MM.1S (cell line): ENCODE measurements at regions not wholly inside any gene's neighbourhood (a gene's known extent, or its start where the extent isn't known, plus 50 kb on each side); places are given as distances from the start of the nearest gene placed in this dataset.

Experiments used
- DNase-seq: peaks from one replicate; pipeline ENCODE4 v3.0.0-alpha.2; 2015
- H2AFZ ChIP-seq: fragments of 300-600 bp; sonication (generic); 2 replicates; pipeline ENCODE4 v1.6.0; 2016; ENCODE audit warnings: antibody characterized with exemption, low read length
- H3F3A ChIP-seq: fragments of 300-600 bp; sonication (generic); 2 replicates; pipeline ENCODE4 v1.6.1; 2016; ENCODE audit warnings: mild to moderate bottlenecking, antibody characterized with exemption, low read length, moderate library complexity, mixed read lengths; ENCODE audit not compliant: insufficient read depth
- H3K27ac ChIP-seq: fragments of 300-600 bp; sonication (generic); 2 replicates; pipeline ENCODE4 v1.5.1; 2016; ENCODE audit warnings: mild to moderate bottlenecking, low read length
- H3K27me3 ChIP-seq: fragments of 300-600 bp; sonication (generic); replicated peaks from 2 replicates; pipeline ENCODE4 v1.6.0; 2016; ENCODE audit warnings: low read length; ENCODE audit not compliant: insufficient read depth
- H3K36me3 ChIP-seq: fragments of 300-600 bp; sonication (generic); replicated peaks from 2 replicates; pipeline ENCODE4 v1.6.1; 2016; ENCODE audit warnings: mild to moderate bottlenecking, low read length, mixed read lengths; ENCODE audit not compliant: insufficient read depth
- H3K4me1 ChIP-seq: fragments of 300-600 bp; sonication (generic); 2 replicates; pipeline ENCODE4 v1.6.1; 2016; ENCODE audit warnings: low read length, mixed read lengths
- H3K4me2 ChIP-seq: fragments of 300-600 bp; sonication (generic); 2 replicates; pipeline ENCODE4 v1.6.0; 2016; ENCODE audit warnings: low read depth, low read length
- H3K4me3 ChIP-seq: fragments of 300-600 bp; sonication (generic); 2 replicates; pipeline ENCODE4 v1.5.1; 2016; ENCODE audit warnings: low read length, mixed read lengths
- H3K79me2 ChIP-seq: fragments of 300-600 bp; sonication (generic); 2 replicates; pipeline ENCODE4 v1.6.1; 2016; ENCODE audit warnings: mixed run types, low read length, mixed read lengths
- H3K9ac ChIP-seq: fragments of 300-600 bp; sonication (generic); 2 replicates; pipeline ENCODE4 v1.6.1; 2016; ENCODE audit warnings: low read length, mixed read lengths
- H3K9me2 ChIP-seq: fragments of 300-600 bp; sonication (generic); replicated peaks from 2 replicates; pipeline ENCODE4 v1.6.1; 2016; ENCODE audit warnings: mild to moderate bottlenecking, low read length, mixed read lengths; ENCODE audit not compliant: insufficient read depth
- H3K9me3 ChIP-seq: fragments of 300-600 bp; sonication (generic); replicated peaks from 2 replicates; pipeline ENCODE4 v1.6.1; 2016; ENCODE audit warnings: mild to moderate bottlenecking, low read length, mixed read lengths; ENCODE audit not compliant: insufficient read depth
- H4K20me1 ChIP-seq: fragments of 300-600 bp; sonication (generic); 2 replicates; pipeline ENCODE4 v1.6.1; 2016; ENCODE audit warnings: mild to moderate bottlenecking, low read length, moderate library complexity, mixed read lengths; ENCODE audit not compliant: insufficient read depth
- CTCF ChIP-seq: fragments of 300-600 bp; sonication (generic); IDR thresholded peaks from 2 replicates; pipeline ENCODE4 v1.5.1; 2016; ENCODE audit warnings: antibody characterized with exemption, low read length, mixed read lengths
- EZH2 ChIP-seq: fragments of 300-600 bp; sonication (generic); optimal IDR thresholded peaks from 2 replicates; pipeline ENCODE3; 2017; ENCODE audit warnings: low read depth, mild to moderate bottlenecking, antibody characterized with exemption, low read length, mixed read lengths
- EZH2phosphoT487 ChIP-seq: fragments of 300-600 bp; sonication (generic); IDR thresholded peaks from 2 replicates; pipeline ENCODE4 v1.6.1; 2018; ENCODE audit warnings: antibody characterized with exemption, low read length

- no peak overlapping the region for H2AFZ ChIP-seq
- no peaks in the 10 kb centered on the region for H3K4me1 ChIP-seq
- DNase-seq = no peak
- no peak overlapping the region for H3K27ac ChIP-seq
- H3K36me3 ChIP-seq = no peaks in the 10 kb centered on the region
- TF ChIP-seq CTCF = no peak
- TF ChIP-seq EZH2 = no peak
- TF ChIP-seq EZH2phosphoT487 = no peak
- H3K9me3 ChIP-seq = no peaks in the 10 kb centered on the region
- no peaks in the 10 kb centered on the region for H3K27me3 ChIP-seq
- H3F3A ChIP-seq = no peaks in the 10 kb centered on the region
- no peak overlapping the region for H3K4me2 ChIP-seq
- no peaks in the 10 kb centered on the region for H3K9me2 ChIP-seq
- no peaks in the 10 kb centered on the region for H3K79me2 ChIP-seq
- no peak overlapping the region for H3K4me3 ChIP-seq
- no peaks in the 10 kb centered on the region for H4K20me1 ChIP-seq
- no peak overlapping the region for H3K9ac ChIP-seq
Observed at GRCh38 chr5:171523781-171524180, 104.3 kb downstream of the FGF18 start.

GRCh38 chr5:171524466-171524865, 105.0 kb downstream of the FGF18 start:
- Histone ChIP-seq H3K4me1 (no peaks in the 10 kb centered on the region), H4K20me1 (no peaks in the 10 kb centered on the region), H3F3A (no peaks in the 10 kb centered on the region), H3K36me3 (no peaks in the 10 kb centered on the region), H3K27ac (no peak overlapping the region), H2AFZ (no peak overlapping the region), H3K27me3 (no peaks in the 10 kb centered on the region), H3K9me2 (no peaks in the 10 kb centered on the region), H3K79me2 (no peaks in the 10 kb centered on the region), H3K4me3 (no peak overlapping the region), H3K9ac (no peak overlapping the region), H3K4me2 (no peak overlapping the region), H3K9me3 (no peaks in the 10 kb centered on the region)
- no peak for TF ChIP-seq CTCF
- TF ChIP-seq EZH2 = no peak
- TF ChIP-seq EZH2phosphoT487 = no peak
- no peak for DNase-seq

- Histone ChIP-seq H3K27me3 (no peaks in the 10 kb centered on the region), H3K9ac (no peak overlapping the region), H2AFZ (no peak overlapping the region), H3K9me2 (no peaks in the 10 kb centered on the region), H3F3A (no peaks in the 10 kb centered on the region), H3K4me1 (no peaks in the 10 kb centered on the region), H3K9me3 (no peaks in the 10 kb centered on the region), H3K79me2 (no peaks in the 10 kb centered on the region), H3K36me3 (no peaks in the 10 kb centered on the region), H3K4me3 (no peak overlapping the region), H4K20me1 (no peaks in the 10 kb centered on the region), H3K4me2 (no peak overlapping the region), H3K27ac (no peak overlapping the region)
- DNase-seq = no peak
- TF ChIP-seq EZH2 (no peak), EZH2phosphoT487 (no peak), CTCF (no peak)
Observed at GRCh38 chr5:171525085-171525484, 105.6 kb downstream of the FGF18 start.
